GM12891 (cell line): ENCODE measurements at regions not wholly inside any gene's neighbourhood (a gene's known extent, or its start where the extent isn't known, plus 50 kb on each side); places are given as distances from the start of the nearest gene placed in this dataset.
"Not testable (repeated sequence)": the region's sequence is repeated elsewhere in the genome, so short reads cannot be mapped to it uniquely, and the experiment has no call there.

Source experiments
- POLR2A ChIP-seq: IDR thresholded peaks from 2 replicates; pipeline ENCODE4 v1.6.1; 2011; ENCODE audit warnings: low read depth, low read length, control low read depth
- POLR2AphosphoS5 ChIP-seq: IDR thresholded peaks from 2 replicates; pipeline ENCODE4 v1.6.1; 2011; ENCODE audit warnings: low read depth, low read length, control low read depth

- not testable (repeated sequence) for TF ChIP-seq POLR2AphosphoS5, POLR2A
Observed at GRCh38 chrX:19229896-19230295, 107.6 kb upstream of the ADGRG2 start.
